HG02571 (cell line): ENCODE measurements at regions not wholly inside any gene's neighbourhood (a gene's known extent, or its start where the extent isn't known, plus 50 kb on each side); places are given as distances from the start of the nearest gene placed in this dataset.

ENCODE experiments used
- ATAC-seq: cut with Tn5 transposase; IDR thresholded peaks from one replicate; pipeline ENCODE4 v1.9.1; 2021; ENCODE audit warnings: mild to moderate bottlenecking, moderate library complexity; ENCODE audit not compliant: unreplicated experiment

DNA sequence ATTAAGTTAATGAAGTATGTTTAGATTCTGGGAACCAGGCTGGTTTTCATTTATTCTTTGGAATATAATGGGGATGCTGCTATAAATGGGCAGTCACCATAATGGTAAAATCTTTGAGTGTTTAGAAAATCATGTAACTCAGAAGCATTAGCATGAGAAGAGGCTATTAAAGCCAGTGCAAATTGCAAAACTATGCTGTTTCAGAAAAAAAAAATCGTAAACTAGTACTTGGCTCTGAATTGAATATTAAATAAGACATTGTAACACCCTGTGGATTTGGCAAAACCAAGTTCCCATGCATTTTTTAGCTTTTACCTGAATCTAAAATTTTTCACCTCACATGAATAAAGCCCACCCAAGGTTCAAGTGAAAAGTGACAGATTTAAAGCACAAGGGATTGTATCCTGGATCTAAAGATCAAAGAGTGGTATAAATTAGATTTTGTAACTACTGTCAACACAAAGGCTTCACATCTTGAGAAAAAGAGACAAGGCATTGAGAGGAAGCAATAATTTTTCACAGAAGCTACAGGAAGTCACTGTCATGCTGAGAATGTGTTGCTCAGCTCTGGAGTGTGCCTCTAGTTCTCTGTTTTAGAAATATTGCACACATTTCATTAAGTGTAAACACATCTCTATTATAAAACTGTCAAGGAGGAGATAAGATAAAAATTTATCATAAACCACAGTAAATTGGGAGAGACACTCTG is 142.2 kb downstream of the ABCA8 start:
- no peak for ATAC-seq

- ATAC-seq = no peak
Measured at GRCh38 chr17:68809148-68809547, 146.0 kb downstream of the ABCA8 start.

DNA sequence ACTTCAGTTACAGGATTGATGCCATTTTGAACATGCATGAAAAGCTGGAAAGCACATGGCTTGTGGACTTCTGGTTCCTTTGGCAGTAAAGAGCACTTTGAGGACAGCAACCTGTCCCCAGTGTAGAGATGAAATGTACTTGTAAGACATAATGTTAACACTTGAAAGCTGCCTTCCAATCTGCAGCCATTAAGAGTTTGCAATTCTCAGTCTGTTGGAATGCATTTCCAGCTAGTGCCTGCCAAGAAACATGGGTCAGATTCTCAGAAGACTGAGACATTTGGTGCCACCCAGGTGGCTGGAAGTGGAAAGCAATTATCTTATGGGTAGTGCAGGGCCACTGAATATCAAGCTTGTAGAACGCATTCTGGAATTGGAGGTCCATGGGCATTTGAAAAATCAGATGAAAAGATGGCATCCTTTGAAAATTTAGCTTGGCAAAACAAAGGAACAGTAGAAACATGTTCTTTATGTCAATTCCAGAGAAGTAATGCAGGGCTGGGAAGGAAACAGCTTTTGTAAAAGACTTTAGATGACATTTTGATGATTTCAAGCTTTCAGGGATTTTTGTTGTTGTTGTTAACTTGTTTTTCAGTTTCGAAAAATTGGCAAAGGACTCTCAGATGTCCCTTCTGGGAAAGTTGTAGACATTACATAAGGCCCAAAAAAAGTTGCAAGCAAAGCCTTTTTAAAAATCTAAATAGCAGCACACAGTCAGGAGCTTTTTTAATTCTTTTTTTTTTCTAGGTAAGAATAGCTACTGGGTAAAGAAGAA is 147.0 kb downstream of the ABCA8 start:
- no peak for ATAC-seq

DNA sequence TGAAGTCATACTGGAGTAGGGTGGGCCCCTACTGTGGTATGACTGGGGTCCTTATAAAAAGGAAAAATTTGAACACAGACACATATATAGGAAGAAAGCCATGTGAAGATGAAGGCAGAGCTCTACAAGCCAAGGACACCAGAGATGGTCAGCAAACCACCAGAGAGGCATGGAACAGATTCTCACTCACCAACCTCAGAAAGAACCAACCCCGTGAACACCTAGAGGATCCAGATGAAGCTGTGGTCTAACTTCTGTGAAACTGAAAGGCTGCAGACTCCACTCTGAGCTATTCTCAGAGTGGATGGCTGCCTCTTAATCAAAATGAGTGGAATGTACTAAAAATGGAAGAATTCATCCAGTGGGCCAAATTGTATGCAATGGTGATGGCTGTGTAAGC is 149.6 kb downstream of the ABCA8 start:
- ATAC-seq = no peak

DNA sequence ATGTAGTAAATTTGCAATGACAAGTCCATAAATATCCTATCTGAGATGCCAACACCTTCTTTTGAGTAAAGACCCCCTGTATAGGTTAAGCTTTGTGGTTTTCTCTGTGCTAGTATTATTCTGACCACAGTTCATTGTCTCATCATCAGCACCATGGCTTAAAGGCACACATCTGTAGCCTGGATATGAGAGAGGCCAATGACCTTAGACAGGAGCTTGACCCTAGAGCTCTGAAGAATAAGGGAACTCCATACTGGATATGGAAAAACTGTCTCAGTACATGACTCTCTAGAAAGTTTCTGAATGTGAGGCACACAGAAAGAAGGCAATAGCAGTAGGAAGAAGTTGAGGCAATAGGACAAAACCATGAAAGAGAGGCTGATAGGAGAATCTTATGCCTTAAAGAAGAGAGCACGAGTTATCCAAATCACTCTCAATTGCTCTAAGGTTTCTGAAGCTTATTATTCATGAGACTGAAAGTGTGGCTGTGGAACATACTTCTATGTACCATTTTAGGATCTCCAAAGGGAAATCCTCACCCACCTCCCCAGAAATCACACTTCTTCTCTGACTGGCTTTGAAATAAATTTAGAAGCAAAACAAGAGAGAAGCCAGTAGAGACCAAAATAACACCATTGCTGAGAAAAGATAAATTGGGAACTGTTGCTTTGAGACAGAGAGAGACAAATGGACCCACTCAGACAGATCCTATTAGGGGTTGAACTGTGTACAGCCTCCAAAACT is 150.2 kb downstream of the ABCA8 start:
- ATAC-seq = no peak

DNA sequence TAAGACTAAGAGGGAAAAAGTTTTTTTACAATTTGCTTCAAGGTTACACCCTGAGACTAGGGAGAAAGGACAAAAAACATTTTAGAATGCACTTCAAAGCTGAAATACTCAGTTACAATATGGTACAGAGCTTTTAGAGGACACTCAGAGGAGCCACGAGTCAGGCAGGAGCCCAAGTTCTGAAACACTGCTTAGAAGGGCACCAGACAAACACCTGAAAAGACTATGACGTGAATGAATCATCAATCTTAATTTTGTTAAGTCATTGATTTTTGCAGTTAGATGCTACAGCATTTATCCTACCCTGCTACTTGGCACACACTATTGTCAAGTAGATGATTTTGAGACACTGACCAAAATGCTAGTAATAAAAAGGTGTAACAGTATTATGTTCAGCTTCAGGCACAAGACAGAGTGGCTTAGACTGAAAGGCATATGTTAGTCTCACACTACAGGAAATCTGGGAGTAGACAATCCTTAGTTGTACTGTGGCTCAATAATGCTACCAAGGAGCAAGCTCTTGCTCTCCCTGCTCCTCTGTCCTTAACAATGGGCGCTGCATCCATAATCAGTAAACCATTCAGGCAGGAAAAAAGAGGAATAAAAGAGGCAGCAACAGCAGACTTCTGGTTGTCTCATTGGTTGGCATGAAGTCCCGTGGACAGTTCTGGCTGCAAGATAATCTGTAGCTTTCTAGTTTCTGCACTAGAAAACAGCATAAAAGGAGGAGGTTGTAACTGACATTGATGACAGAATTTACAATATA is 151.8 kb downstream of the ABCA8 start:
- ATAC-seq = no peak

DNA sequence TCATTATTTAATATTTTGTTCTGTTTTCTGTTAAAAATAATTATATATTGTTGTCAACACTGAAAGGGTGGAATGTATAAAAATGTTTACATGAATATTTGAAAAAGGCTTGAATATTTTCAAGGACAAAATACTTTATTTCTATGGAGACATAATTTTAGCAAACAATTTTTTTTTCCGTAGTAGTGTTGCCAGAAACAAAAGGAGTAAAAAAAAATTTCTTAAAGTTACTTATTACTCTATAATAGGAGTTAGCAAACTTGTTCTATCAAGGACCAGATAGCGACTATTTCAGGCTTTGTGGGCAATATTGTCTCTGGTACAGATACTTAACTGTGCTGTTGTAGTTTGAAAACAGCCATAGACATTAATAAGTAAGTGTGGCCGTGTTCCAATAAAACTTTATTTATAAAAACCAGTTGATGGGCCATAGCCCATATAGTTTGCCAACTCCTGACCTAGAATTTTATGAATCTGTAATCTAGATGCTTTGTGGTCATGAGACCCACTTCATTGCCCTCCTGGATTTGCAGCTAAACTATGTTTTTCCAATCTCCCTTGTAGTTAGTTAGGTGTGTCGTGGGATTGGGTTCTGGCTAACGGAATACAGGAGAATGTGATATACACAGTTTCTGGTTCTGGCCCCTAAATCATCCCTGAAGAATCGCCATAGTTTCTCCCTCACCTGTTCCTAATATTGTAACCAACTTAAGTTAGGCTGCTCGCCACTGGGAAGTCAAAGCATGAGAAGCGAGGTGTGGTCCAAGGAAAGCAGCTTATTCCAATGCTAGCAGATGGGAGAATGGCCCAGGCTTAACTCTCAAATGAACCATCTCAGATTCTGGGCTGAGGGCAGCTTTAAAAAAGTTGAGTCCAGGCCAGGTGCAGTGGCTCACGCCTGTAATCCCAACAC is 153.6 kb downstream of the ABCA8 start:
- no peak for ATAC-seq

DNA sequence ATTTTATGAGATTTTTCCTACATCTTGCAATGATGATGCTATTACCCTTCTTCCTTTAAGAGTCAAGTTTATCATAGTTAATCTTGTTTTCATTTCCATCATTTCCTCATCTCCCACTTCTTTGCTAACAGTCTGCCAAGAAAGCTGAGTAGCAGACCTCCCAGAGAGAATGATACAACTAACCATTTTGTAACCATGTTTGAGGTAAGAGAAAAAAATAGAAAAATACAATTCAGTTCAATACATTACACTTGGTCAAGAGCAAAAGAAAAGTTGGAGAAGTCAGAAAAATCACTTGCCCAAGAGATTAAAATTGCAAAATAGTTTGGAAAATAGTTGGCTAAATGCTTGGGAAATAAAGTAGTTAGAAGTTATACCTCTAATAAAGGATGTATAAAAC is 154.4 kb downstream of the ABCA8 start:
- no peak for ATAC-seq

DNA sequence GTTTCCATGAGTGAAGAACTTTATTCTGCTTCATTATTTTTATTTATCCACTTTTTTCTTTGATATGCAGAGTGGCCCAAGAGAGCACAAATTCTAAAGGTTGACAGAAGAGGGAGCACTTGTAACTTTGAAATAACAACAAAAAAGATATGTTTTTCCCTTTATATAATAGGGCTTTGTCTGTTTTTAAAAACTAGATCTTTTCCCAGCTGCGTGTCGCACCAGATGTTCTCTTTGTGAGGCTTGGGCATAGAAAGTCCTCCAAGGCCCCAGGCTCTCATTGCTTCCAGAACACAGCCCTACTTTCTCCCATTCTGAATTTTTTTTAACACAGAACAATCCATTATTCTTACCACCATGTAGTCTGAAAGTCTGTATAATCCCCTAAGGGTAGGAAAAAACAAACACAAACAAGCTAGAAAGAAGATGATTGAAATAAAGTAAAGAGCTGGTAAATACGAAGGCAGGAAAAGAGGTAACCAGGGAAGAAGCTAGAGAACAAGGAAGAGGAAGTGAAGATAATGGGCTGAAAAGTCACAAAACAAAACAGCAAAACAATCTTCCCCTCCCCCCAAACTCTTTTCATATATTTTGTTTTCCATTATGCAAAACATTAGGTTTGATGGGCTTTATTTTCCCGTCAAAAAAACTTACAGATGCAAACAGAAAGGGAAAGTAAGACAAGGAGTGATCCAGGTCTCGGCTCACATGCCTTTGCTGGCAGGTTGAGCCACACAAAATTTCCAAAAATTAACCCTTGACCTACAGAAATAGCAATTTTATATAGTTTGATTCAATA is 160.4 kb downstream of the ABCA8 start:
- no peak for ATAC-seq

DNA sequence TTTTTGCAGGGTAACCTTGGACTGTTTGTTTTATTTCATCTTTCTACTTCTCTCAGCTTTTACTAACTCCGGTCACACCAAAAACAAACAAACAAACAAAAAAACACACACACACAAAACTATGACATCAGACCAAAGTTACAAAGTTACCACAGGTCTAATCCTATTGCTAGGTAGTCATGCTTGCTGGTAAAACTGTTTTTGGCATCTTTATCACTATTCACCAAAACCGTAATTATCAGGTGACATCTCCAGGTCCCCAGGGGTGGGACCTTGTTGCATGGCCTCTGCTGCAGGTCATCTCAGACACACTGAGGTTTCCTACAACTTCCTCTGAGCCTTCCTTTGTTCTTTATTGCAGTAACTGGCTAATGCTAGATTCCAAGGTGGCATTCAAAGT is 162.3 kb downstream of the ABCA8 start:
- no peak for ATAC-seq

GRCh38 chr17:68792042-68792685 is 163.0 kb downstream of the ABCA8 start:
- no peak for ATAC-seq

GRCh38 chr17:68790931-68791330 is 164.3 kb downstream of the ABCA8 start:
- ATAC-seq = no peak

DNA sequence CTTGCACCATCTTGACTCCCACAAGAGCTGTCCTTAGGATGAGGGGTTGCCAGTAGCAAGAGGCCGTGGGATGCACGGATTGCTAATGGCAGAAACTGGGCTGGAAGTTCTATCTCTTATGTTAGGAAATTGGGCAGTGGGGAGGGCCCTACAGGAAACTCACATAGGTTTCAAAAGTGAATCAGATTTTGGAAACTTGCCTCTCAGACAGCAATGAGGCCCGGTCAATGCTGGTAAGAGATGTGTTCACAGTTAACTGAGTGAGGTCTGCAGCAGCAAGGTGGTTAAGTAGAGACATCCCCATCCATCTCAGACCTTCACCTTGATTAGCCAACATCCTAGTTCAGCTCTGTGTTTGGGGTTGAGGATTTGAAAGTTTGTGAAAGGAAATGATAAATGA is 164.7 kb downstream of the ABCA8 start:
- ATAC-seq = no peak

- no peak for ATAC-seq
Measured at GRCh38 chr17:68789203-68789962, 165.8 kb downstream of the ABCA8 start.

DNA sequence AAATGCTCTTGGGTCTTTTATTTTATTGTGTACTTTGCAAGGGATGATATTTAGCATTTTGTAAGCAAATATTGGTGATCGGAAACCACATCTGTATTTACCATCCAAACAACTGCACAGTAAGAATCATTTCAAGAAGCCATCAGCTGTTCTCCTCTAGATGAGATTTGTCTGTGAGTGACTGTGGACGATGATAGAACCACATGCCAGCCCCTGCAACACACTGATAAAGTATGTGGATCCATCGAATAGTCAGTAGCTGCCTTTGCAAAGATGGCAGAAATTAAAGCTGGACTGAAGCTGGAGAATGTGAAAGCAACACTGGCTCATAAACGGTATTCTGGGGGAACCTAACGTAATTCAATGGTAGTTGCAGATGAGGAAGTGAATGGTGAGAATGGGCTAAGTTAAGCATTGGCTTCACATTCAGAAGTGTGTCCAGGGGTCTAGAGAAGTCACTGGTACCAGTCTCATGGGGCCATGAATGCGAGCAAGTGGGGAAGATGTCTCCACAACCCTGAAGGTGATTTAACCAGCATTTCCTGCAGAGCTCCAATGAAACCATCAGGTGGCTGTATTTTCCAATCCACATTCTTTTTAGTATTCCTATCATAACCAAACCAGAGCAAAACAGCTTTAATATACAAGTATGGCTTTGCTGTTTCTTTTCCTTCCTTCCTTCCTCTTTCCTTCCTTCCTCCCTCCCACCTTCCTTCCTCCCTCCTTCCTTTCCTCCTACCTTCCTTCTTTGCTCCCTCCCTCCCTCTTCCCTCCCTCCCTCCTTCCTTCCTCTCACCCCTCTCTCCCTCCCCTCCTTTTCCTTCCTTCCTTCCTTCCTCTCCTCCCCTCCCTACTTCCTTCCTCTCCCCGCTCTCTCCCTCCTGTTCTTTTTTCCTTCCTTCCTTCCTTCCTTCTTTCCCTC is 169.4 kb downstream of the ABCA8 start:
- ATAC-seq = no peak

DNA sequence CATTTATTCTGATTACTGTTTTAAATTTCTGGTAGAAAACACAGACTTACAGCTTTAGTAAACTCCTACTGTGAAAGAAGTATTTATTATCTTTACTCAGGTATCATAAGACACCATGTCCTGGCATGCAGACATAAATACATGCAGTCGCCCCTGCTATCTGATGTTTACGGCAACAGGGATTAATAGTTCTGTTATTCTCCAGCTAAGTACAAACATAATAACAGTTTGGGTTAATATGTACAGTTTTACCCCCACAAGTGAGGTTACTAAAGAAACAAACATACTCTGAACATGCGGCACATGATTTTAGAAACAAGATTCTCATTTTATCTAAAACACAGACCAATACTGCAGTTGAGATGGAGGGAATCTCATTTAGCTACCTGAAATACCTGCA is 170.8 kb downstream of the ABCA8 start:
- ATAC-seq = no peak

GRCh38 chr17:68783861-68784260 is 171.3 kb downstream of the ABCA8 start:
- no peak for ATAC-seq
